ENCODE measurements at regions not wholly inside any gene's neighbourhood (a gene's known extent, or its start where the extent isn't known, plus 50 kb on each side); places are given as distances from the start of the nearest gene placed in this dataset.

GRCh38 chr1:112257043-112257835 is 138.8 kb upstream of the CTTNBP2NL start:
- Histone ChIP-seq H3K27ac (no peak overlapping the region), H3K79me2 (ENCODE audit: insufficient read depth, low read depth) (no peaks in the 10 kb centered on the region), H3K9ac (no peak overlapping the region), H2AFZ (ENCODE audit: low read depth) (no peak overlapping the region), H3K27me3 (ENCODE audit: insufficient read depth, low read depth) (no peaks in the 10 kb centered on the region), H3K4me1 (ENCODE audit: low read depth, poor library complexity, severe bottlenecking) (no peaks in the 10 kb centered on the region), H3K36me3 (ENCODE audit: insufficient read depth) (no peaks in the 10 kb centered on the region), H3K4me3 (IDR thresholded peaks at IDR 0.05; ENCODE audit: insufficient read depth, low read depth, low read length) (no peak overlapping the region), H4K20me1 (ENCODE audit: insufficient read depth) (no peaks in the 10 kb centered on the region), H3K4me2 (no peak overlapping the region)
- TF ChIP-seq CTCF (conservative IDR thresholded peaks at IDR 0.05; ENCODE audit: low read depth, low read length), result no peak

- Histone ChIP-seq H3K36me3 (ENCODE audit: insufficient read depth) (no peaks in the 10 kb centered on the region), H3K27ac (no peak overlapping the region), H3K4me2 (no peak overlapping the region), H3K79me2 (ENCODE audit: insufficient read depth, low read depth) (no peaks in the 10 kb centered on the region), H2AFZ (ENCODE audit: low read depth) (no peak overlapping the region), H3K4me1 (ENCODE audit: low read depth, poor library complexity, severe bottlenecking) (no peaks in the 10 kb centered on the region), H3K4me3 (IDR thresholded peaks at IDR 0.05; ENCODE audit: insufficient read depth, low read depth, low read length) (no peak overlapping the region), H3K27me3 (ENCODE audit: insufficient read depth, low read depth) (no peaks in the 10 kb centered on the region), H4K20me1 (ENCODE audit: insufficient read depth) (no peaks in the 10 kb centered on the region), H3K9ac (no peak overlapping the region)
- TF ChIP-seq CTCF (conservative IDR thresholded peaks at IDR 0.05; ENCODE audit: low read depth, low read length), result no peak
Measured at GRCh38 chr1:112260699-112261098, 135.3 kb upstream of the CTTNBP2NL start.

GRCh38 chr1:112262316-112262715 is 133.7 kb upstream of the CTTNBP2NL start:
- Histone ChIP-seq H4K20me1 (ENCODE audit: insufficient read depth) (no peaks in the 10 kb centered on the region), H3K4me2 (no peak overlapping the region), H3K4me3 (IDR thresholded peaks at IDR 0.05; ENCODE audit: insufficient read depth, low read depth, low read length) (no peak overlapping the region), H3K27me3 (ENCODE audit: insufficient read depth, low read depth) (no peaks in the 10 kb centered on the region), H2AFZ (ENCODE audit: low read depth) (no peak overlapping the region), H3K9ac (no peak overlapping the region), H3K4me1 (ENCODE audit: low read depth, poor library complexity, severe bottlenecking) (no peaks in the 10 kb centered on the region), H3K79me2 (ENCODE audit: insufficient read depth, low read depth) (no peaks in the 10 kb centered on the region), H3K27ac (no peak overlapping the region), H3K36me3 (ENCODE audit: insufficient read depth) (no peaks in the 10 kb centered on the region)
- TF ChIP-seq CTCF (conservative IDR thresholded peaks at IDR 0.05; ENCODE audit: low read depth, low read length), result no peak

- TF ChIP-seq CTCF (conservative IDR thresholded peaks at IDR 0.05; ENCODE audit: low read depth, low read length), result no peak
- H3K4me1 ChIP-seq (ENCODE audit: low read depth, poor library complexity, severe bottlenecking), result no peaks in the 10 kb centered on the region
- H3K27me3 ChIP-seq (ENCODE audit: insufficient read depth, low read depth), result no peaks in the 10 kb centered on the region
- H3K36me3 ChIP-seq (ENCODE audit: insufficient read depth), result no peaks in the 10 kb centered on the region
- H3K4me3 ChIP-seq (IDR thresholded peaks at IDR 0.05; ENCODE audit: insufficient read depth, low read depth, low read length), result no peak overlapping the region
- no peak overlapping the region for H3K9ac ChIP-seq
- H3K27ac ChIP-seq, result no peak overlapping the region
- no peaks in the 10 kb centered on the region for H3K79me2 ChIP-seq (ENCODE audit: insufficient read depth, low read depth)
- no peaks in the 10 kb centered on the region for H4K20me1 ChIP-seq (ENCODE audit: insufficient read depth)
- H3K4me2 ChIP-seq, result no peak overlapping the region
- no peak overlapping the region for H2AFZ ChIP-seq (ENCODE audit: low read depth)
Measured at GRCh38 chr1:112263042-112263441, 133.0 kb upstream of the CTTNBP2NL start.
